Prostate gland (tissue), 2 donors: ENCODE measurements at regions not wholly inside any gene's neighbourhood (a gene's known extent, or its start where the extent isn't known, plus 50 kb on each side); places are given as distances from the start of the nearest gene placed in this dataset.

Source experiments
- POLR2A ChIP-seq: fragments of 450-650 bp; IDR thresholded peaks from one replicate; pipeline ENCODE4 v1.6.1; 2016; ENCODE audit warnings: antibody characterized with exemption, mild to moderate bottlenecking
- POLR2AphosphoS5 ChIP-seq: sonication (generic); formaldehyde crosslinking; IDR thresholded peaks from one replicate; pipeline ENCODE4 v1.6.1; 2017; ENCODE audit warnings: antibody characterized with exemption
- TF ChIP-seq, protein P1 (sequence below), 4 experiments: fragments of 200-600 bp in 2 of 4; fragments of 450-650 bp in 2 of 4; sonication (generic) in 2 of 4; IDR thresholded peaks; 1 replicate in 3 of 4; 2 replicates in 1 of 4; pipeline ENCODE4 v1.5.1; 2016 to 2019; ENCODE audit warnings: antibody characterized with exemption in 4 of 4, mild to moderate bottlenecking in 2 of 4, moderate library complexity in 2 of 4

- TF ChIP-seq, protein P1, sequence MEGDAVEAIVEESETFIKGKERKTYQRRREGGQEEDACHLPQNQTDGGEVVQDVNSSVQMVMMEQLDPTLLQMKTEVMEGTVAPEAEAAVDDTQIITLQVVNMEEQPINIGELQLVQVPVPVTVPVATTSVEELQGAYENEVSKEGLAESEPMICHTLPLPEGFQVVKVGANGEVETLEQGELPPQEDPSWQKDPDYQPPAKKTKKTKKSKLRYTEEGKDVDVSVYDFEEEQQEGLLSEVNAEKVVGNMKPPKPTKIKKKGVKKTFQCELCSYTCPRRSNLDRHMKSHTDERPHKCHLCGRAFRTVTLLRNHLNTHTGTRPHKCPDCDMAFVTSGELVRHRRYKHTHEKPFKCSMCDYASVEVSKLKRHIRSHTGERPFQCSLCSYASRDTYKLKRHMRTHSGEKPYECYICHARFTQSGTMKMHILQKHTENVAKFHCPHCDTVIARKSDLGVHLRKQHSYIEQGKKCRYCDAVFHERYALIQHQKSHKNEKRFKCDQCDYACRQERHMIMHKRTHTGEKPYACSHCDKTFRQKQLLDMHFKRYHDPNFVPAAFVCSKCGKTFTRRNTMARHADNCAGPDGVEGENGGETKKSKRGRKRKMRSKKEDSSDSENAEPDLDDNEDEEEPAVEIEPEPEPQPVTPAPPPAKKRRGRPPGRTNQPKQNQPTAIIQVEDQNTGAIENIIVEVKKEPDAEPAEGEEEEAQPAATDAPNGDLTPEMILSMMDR (IDR thresholded peaks at IDR 0.05): no peak
- TF ChIP-seq POLR2A (no peak), POLR2AphosphoS5 (no peak)
These were observed 594.1 kb downstream of the BRD1 start for GRCh38 chr22:49233507-49234100.
